NCI-H226 (cell line): ENCODE measurements at regions not wholly inside any gene's neighbourhood (a gene's known extent, or its start where the extent isn't known, plus 50 kb on each side); places are given as distances from the start of the nearest gene placed in this dataset.

Experiments
- DNase-seq: peaks from one replicate; pipeline ENCODE4 v3.0.0-alpha.2; 2015

- no peak for DNase-seq
Observed at GRCh38 chr12:111173391-111173790, 195.5 kb downstream of the PHETA1 start.

GRCh38 chr12:111172786-111173185, 196.1 kb downstream of the PHETA1 start:
- DNase-seq: no peak

- DNase-seq: no peak
Observed at GRCh38 chr12:111171832-111172231, 197.1 kb downstream of the PHETA1 start.

GRCh38 chr12:111171345-111171744, 197.6 kb downstream of the PHETA1 start:
- no peak for DNase-seq

GRCh38 chr12:111170543-111170942, 198.4 kb downstream of the PHETA1 start:
- no peak for DNase-seq

GRCh38 chr12:111169456-111169855, 199.4 kb downstream of the PHETA1 start:
- no peak for DNase-seq

GRCh38 chr12:111169032-111169431, 199.9 kb downstream of the PHETA1 start:
- no peak for DNase-seq

GRCh38 chr12:111168009-111168900, 200.6 kb downstream of the PHETA1 start:
- no peak for DNase-seq

GRCh38 chr12:111166779-111167540, 201.9 kb downstream of the PHETA1 start:
- no peak for DNase-seq

- DNase-seq: no peak
Observed at GRCh38 chr12:111164833-111165525, 203.9 kb downstream of the PHETA1 start.

- DNase-seq: no peak
Observed at GRCh38 chr12:111163422-111163821, 205.5 kb downstream of the PHETA1 start.

- DNase-seq: no peak
Observed at GRCh38 chr12:111161898-111162297, 207.0 kb downstream of the PHETA1 start.

GRCh38 chr12:111160350-111161241, 208.3 kb downstream of the PHETA1 start:
- DNase-seq: no peak

GRCh38 chr12:111158992-111159391, 209.9 kb downstream of the PHETA1 start:
- no peak for DNase-seq

- no peak for DNase-seq
Observed at GRCh38 chr12:111157486-111157885, 211.4 kb downstream of the PHETA1 start.

GRCh38 chr12:111156304-111156703, 212.6 kb downstream of the PHETA1 start:
- no peak for DNase-seq

- no peak for DNase-seq
Observed at GRCh38 chr12:111155521-111155920, 213.4 kb downstream of the PHETA1 start.

- no peak for DNase-seq
Observed at GRCh38 chr12:111155020-111155419, 213.9 kb downstream of the PHETA1 start.

- no peak for DNase-seq
Observed at GRCh38 chr12:111154147-111154834, 214.6 kb downstream of the PHETA1 start.

GRCh38 chr12:111152561-111152960, 216.3 kb downstream of the PHETA1 start:
- no peak for DNase-seq
